Type B pancreatic cell (in vitro differentiated cells): ENCODE measurements at regions not wholly inside any gene's neighbourhood (a gene's known extent, or its start where the extent isn't known, plus 50 kb on each side); places are given as distances from the start of the nearest gene placed in this dataset.

Experiments used
- DNase-seq: peaks from one replicate; pipeline ENCODE4 v3.0.0; 2021; ENCODE audit warnings: mixed read lengths; ENCODE audit not compliant: unreplicated experiment; ENCODE audit errors: extremely low spot score
- H3K27ac Mint-ChIP-seq: 2 replicates; pipeline ENCODE4 v1.8.0; 2021; ENCODE audit warnings: mild to moderate bottlenecking, mixed read lengths
- H3K27me3 Mint-ChIP-seq: 2 replicates; pipeline ENCODE4 v1.8.0; 2021; ENCODE audit warnings: mixed read lengths
- H3K36me3 Mint-ChIP-seq: 2 replicates; pipeline ENCODE4 v1.8.0; 2021; ENCODE audit warnings: mixed read lengths
- H3K4me1 Mint-ChIP-seq: one replicate; pipeline ENCODE4 v1.8.0; 2021; ENCODE audit warnings: mixed read lengths; ENCODE audit not compliant: unreplicated experiment
- H3K4me3 Mint-ChIP-seq: 2 replicates; pipeline ENCODE4 v1.8.0; 2021; ENCODE audit warnings: mild to moderate bottlenecking, mixed read lengths
- H3K9me3 Mint-ChIP-seq: 2 replicates; pipeline ENCODE4 v1.8.0; 2021; ENCODE audit warnings: mixed read lengths
- TF ChIP-seq, protein P1 (sequence below): fragments of 200-600 bp; sonication (generic); conservative IDR thresholded peaks from 2 replicates; pipeline ENCODE4 v1.5.0; 2021; ENCODE audit warnings: antibody characterized with exemption, mild to moderate bottlenecking

DNA sequence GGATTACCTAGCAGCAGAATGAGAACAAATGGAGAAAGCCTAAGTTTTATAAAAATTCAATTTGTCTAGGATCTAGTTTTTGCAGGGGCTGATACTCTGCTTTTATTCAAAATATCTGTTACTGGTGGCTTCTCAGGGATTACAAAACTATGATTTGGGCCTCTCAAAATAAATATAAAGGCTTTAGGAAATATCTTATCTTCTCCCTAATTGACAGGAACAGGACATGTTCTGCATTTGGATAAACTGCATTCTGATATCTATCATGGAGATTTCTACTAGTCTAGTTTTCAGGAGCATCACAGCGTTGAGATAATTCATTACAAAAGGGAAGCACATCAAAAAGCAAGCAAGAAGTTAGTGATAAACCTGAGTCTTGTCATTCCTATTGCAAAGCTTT lies 127.1 kb upstream of the ITGA1 start:
- no peak for DNase-seq
- Mint-ChIP-seq H3K36me3 (no peaks in the 10 kb centered on the region), H3K27ac (no peak overlapping the region), H3K4me3 (no peak overlapping the region), H3K4me1 (peaks cover 4% of the 10 kb centered on the region), H3K9me3 (no peaks in the 10 kb centered on the region), H3K27me3 (no peaks in the 10 kb centered on the region)
- TF ChIP-seq, protein P1, sequence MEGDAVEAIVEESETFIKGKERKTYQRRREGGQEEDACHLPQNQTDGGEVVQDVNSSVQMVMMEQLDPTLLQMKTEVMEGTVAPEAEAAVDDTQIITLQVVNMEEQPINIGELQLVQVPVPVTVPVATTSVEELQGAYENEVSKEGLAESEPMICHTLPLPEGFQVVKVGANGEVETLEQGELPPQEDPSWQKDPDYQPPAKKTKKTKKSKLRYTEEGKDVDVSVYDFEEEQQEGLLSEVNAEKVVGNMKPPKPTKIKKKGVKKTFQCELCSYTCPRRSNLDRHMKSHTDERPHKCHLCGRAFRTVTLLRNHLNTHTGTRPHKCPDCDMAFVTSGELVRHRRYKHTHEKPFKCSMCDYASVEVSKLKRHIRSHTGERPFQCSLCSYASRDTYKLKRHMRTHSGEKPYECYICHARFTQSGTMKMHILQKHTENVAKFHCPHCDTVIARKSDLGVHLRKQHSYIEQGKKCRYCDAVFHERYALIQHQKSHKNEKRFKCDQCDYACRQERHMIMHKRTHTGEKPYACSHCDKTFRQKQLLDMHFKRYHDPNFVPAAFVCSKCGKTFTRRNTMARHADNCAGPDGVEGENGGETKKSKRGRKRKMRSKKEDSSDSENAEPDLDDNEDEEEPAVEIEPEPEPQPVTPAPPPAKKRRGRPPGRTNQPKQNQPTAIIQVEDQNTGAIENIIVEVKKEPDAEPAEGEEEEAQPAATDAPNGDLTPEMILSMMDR, result no peak

DNA sequence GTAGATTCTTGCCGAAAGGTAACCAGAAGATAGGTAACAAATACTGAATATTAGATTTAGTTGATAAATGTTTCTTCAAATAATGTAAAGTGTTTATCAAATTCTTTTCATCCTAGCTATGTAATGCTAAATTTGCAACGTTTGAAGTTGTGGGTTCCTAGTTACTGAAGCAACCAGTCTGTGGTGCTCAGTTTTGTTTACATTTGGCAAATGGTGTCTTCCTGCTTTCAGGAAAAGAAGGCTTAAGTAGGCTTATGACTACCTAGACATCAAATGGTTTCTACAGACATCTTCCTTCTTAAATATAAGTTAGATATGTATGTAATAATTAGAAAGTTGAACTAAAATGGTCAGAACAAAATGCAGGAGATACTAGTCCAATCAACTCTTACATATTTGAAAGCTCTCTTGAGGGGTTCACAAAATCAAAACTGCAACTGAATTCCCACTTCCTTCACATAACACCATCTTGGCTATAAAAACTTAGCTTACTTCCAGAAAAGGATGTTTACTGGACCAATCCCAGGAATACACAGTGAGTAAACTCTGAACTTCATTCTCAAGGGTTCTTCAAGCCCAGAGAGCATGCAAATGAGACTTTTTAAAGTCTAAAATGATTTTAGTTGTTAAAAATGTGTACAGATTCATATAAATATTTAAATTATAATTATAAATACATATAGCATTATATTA lies 125.7 kb upstream of the ITGA1 start:
- no peak for DNase-seq
- no peaks in the 10 kb centered on the region for H3K9me3 Mint-ChIP-seq
- peaks cover 7% of the 10 kb centered on the region for H3K4me1 Mint-ChIP-seq
- TF ChIP-seq, protein P1, result no peak
- no peaks in the 10 kb centered on the region for H3K36me3 Mint-ChIP-seq
- no peak overlapping the region for H3K4me3 Mint-ChIP-seq
- H3K27ac Mint-ChIP-seq, result no peak overlapping the region
- no peaks in the 10 kb centered on the region for H3K27me3 Mint-ChIP-seq

DNA sequence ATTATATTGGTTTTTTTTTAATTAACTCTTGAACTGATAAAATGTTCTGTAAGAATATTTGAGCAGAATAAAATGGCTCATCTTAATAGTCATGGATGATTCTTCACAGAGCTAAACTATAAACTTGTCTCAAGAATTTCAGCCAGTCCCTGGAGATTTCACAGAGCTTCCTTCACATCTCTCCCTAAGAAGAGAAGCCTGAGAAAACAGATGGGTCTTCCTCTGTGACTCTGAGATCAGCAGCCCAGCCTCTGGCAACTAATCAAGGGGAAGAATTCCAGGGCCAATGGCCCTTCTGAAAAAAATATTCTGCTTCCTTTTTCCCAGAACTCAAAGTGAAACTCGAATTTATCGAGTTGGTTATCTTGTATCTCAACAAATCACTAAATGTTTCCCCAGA lies 122.2 kb upstream of the ITGA1 start:
- Mint-ChIP-seq H3K27me3 (no peaks in the 10 kb centered on the region), H3K27ac (no peak overlapping the region), H3K9me3 (no peaks in the 10 kb centered on the region), H3K4me3 (no peak overlapping the region), H3K36me3 (no peaks in the 10 kb centered on the region), H3K4me1 (peaks cover 7% of the 10 kb centered on the region)
- TF ChIP-seq, protein P1, result no peak
- DNase-seq, result no peak

DNA sequence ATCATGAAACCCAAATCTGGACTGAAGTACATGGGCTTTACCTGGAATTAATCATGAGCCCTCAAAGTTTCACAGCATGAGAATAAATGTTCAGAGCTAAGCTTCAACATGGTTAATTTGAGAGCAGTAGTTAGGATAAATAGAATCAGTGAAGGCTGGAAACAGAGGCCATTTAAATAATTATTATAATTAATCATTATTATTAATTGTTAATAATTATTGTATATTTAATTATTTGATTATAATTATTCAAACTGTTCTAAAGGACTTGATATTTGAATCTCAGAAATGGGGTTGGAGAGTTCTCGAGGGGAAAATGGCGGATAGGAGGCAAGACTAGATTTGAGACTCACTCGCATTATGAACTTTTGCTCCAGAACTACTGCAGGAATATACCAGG lies 119.6 kb upstream of the ITGA1 start:
- DNase-seq, result no peak
- TF ChIP-seq, protein P1, result no peak
- H3K36me3 Mint-ChIP-seq, result no peaks in the 10 kb centered on the region
- H3K27ac Mint-ChIP-seq, result no peak overlapping the region
- H3K4me1 Mint-ChIP-seq, result peaks cover 14% of the 10 kb centered on the region
- H3K27me3 Mint-ChIP-seq, result no peaks in the 10 kb centered on the region
- H3K9me3 Mint-ChIP-seq, result no peaks in the 10 kb centered on the region
- no peak overlapping the region for H3K4me3 Mint-ChIP-seq

DNA sequence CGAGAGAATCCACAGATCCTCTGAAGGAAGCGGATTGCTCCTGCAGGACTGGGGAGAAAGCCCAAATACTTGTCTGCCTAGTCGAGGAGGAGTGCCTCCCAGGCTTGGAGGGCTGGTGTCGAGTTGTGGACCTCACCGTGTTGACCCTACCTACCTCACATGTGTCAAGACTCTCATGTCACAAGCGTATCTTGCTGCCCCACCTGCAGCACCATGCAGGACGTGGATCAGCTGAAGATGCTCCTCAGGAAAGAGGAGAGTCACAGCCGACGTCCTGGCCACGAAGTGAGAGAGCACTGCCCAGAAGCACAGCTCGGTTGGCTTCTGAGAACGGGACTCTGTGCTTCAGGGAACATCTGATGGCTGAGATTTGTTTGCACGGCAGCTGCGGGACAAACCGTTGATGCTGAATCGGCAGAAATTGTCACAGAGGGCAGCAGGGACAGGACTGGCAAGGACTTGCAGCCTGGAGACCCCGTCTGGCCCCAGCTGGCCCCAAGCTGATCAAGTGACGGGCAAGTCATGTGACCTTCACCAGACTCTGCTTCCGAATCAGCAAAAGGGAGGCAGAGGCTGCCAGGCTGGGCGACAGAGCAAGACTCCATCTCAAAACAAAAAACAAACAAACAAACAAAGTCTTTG lies 119.1 kb upstream of the ITGA1 start:
- H3K36me3 Mint-ChIP-seq, result no peaks in the 10 kb centered on the region
- H3K27ac Mint-ChIP-seq, result no peak overlapping the region
- no peak for DNase-seq
- TF ChIP-seq, protein P1, result no peak
- no peak overlapping the region for H3K4me3 Mint-ChIP-seq
- H3K9me3 Mint-ChIP-seq, result no peaks in the 10 kb centered on the region
- H3K27me3 Mint-ChIP-seq, result no peaks in the 10 kb centered on the region
- peaks cover 14% of the 10 kb centered on the region for H3K4me1 Mint-ChIP-seq
